HG03097 (cell line): ENCODE measurements at regions not wholly inside any gene's neighbourhood (a gene's known extent, or its start where the extent isn't known, plus 50 kb on each side); places are given as distances from the start of the nearest gene placed in this dataset.
"Not testable (repeated sequence)": the region's sequence is repeated elsewhere in the genome, so short reads cannot be mapped to it uniquely, and the experiment has no call there.

Source experiments
- ATAC-seq: cut with Tn5 transposase; IDR thresholded peaks from one replicate; pipeline ENCODE4 v1.9.1; 2021; ENCODE audit not compliant: unreplicated experiment, low FRiP score

DNA sequence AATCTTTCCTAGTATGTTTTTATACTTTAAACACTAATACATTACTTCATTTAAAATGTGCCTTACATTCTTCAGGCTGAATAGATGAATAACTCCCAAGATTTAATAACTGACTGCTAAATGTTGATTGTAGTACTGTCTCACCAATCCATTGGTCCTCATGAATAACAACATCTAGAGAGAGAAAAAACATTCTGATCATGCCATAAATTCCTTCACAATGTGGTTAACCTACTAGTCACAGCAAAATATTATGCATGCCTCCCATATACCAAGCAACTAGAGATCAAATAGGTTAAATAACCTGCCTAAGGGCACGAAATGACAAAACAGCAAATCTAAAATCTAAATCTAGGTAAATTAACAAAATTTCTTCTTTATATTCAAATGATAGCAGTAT, 66.2 kb downstream of the SYT15 start:
- ATAC-seq, result not testable (repeated sequence)

DNA sequence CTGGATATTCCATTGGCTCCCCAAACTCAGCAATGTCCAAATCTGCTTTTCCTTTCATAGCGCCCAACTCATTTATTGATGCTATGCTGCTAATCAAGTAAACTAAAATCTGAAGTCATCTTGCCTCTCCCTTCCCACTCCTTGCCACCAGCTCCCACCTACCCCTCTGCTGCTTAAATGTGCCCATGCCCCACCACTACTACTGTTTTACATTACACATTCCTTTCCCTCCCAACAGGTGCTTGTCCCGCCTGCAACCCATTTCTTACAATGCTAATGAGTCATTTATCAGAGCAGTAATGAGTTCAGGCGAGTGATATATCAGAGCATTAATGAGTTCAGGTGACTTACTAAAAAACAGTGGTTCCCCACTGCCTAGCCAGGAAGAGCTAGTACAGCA, 67.2 kb downstream of the SYT15 start:
- ATAC-seq, result not testable (repeated sequence)

- not testable (repeated sequence) for ATAC-seq
These were observed 72.0 kb downstream of the SYT15 start for GRCh38 chr10:46650967-46651366.

DNA sequence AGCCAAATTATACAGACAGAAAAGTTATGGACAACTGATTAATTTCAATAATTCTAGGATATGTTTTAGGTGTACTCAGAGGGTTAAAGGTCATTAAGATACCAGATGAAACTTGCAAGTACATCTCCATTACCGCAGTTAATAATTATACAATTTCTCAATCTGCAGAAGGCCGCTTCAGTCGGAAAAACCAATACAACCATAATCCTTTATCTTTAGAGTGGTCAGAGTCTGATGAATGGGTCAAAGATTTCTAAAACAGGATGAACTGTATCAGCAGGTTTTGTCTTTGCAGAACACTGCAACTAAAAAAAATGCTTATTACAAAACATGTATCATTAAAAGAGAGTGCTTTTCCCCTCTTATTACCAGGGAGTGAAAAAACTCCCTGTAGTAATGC, 78.5 kb downstream of the SYT15 start:
- ATAC-seq, result not testable (repeated sequence)

DNA sequence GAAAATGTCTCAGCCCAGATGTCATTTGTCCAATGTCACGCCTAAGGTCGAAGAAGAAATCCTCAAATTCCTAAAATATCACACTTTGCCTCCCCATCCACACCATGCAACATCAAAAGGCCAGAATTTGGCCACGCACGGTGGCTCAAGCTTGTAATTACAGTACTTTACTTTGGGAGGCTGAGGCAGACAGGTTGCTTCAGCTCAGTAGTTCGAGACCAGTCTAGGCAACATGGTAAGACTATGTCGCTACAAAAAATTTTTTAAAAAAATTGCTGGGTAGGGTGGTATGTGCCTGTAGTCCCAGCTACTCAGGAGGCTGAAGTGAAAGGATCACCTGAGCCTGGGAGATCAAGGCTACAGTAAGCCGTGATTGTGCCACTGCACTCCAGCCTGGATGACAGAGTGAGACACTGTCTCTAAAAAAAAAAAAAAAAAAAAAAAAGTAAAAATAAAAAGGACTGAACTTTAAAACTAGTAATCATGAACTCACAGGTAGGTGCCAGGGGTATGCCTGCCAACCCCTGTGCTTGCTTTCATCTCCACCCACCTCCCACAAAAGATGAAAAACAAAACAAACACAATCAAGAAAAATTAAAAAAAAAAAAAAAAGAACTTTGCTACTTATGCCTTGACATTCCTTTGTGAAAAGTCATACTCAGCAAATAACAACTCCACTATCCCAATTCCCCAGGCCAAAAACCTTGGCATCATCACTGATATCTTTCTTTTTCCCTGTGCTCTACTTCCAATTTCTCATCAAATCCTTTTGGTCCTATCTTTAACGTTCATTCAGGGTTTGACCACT, 81.3 kb downstream of the SYT15 start:
- ATAC-seq, result not testable (repeated sequence)

DNA sequence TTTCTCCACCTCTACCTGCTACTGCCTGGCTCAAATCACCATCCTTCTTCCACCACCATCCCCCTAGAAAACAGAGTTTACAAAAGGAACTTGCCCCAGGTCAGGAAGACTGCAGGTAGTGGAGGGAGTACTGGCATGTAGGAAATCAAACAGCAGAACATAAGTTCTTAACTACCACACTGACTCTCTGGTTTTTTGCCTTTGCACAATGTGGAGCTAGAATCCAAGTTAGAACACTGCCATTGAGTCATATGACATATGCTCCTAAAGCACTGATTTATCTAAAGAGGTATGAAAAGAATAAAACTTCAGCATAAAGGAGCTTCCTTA, 81.9 kb downstream of the SYT15 start:
- not testable (repeated sequence) for ATAC-seq

- not testable (repeated sequence) for ATAC-seq
These were observed 86.6 kb downstream of the SYT15 start for GRCh38 chr10:46665536-46665935.

DNA sequence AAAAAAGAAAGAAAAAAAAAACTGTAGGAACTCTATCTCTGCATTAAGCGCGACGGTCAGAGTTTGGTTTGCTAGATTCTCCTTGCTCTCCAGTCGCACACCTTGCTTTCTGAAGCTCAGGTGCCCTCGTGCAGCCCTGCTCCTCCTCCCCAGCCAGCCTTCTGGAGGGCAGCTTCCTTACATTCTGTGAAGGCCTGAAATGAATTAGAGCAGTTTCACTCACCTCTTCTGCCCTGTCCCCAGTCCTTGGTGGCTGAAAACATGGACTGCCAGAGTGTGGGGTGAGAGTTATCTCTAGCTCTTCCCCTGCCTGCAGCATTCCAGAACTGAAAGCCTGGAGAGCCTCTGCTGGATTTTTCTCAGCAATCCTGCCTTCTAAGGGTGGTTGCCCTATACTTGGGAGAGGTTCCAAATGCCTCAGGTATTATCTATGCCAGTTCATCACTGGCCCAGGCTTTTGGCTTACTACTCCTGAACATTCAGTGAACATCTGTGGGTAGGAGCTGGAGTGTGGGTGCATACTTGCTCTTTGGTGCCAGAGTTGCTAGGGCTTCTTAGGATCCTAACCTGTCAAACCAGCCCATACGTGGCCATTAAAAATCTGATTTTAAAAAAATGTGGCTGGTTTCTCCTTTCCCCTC, 89.5 kb downstream of the SYT15 start:
- ATAC-seq, result not testable (repeated sequence)

DNA sequence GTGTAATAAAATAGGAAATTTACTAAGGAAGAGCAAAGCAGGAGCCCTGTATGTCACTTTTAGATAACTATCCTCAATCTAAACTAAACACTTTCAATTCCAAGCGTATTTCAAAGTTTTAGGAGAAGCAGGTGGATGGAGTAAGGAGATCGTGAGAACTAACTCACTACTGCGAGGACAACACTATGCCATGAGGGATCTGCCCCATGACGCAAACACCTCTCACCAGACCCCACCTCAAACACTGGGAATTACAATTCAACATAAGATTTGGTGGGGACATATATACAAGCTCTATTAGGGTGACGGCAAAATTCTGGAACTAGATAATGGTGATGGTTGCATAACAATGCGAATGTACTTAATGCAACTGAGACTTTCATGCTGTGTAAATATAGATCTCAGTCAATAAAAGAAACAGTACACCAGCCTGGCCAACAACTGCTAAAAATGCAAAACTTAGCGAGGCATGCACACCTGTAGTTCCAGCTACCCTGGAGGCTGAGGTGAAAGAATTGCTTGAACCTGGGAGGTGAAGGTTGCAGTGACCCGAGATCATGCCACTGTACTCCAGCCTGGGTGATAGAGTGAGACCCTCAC, 99.0 kb downstream of the SYT15 start:
- ATAC-seq, result not testable (repeated sequence)

GRCh38 chr10:46691397-46691796, 112.5 kb downstream of the SYT15 start:
- ATAC-seq, result not testable (repeated sequence)

- not testable (repeated sequence) for ATAC-seq
These were observed 114.3 kb downstream of the SYT15 start for GRCh38 chr10:46693218-46693617.

GRCh38 chr10:46717264-46717663, 138.3 kb downstream of the SYT15 start:
- ATAC-seq, result not testable (repeated sequence)

GRCh38 chr10:46718014-46718413, 139.1 kb downstream of the SYT15 start:
- ATAC-seq, result not testable (repeated sequence)

DNA sequence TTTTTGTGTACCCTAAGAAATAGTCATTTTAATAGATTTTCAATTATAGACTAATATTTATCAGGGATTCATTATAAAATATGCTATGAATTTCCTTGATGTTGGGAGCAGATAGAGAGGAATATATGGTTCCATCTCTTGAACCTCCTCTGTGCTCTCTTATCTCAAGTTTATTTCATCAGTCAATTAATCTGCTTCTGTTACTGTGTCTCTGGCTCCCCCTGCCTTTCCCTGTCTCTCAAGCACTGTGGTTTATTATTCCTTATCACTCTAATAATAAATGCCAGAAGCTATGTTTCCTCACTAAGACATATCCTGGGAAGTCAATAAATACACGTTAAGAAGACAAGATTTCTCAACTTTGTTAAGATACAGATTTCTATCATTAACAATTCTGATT, 141.5 kb downstream of the SYT15 start:
- ATAC-seq, result not testable (repeated sequence)

GRCh38 chr10:46720811-46721518, 142.0 kb downstream of the SYT15 start:
- ATAC-seq, result not testable (repeated sequence)

DNA sequence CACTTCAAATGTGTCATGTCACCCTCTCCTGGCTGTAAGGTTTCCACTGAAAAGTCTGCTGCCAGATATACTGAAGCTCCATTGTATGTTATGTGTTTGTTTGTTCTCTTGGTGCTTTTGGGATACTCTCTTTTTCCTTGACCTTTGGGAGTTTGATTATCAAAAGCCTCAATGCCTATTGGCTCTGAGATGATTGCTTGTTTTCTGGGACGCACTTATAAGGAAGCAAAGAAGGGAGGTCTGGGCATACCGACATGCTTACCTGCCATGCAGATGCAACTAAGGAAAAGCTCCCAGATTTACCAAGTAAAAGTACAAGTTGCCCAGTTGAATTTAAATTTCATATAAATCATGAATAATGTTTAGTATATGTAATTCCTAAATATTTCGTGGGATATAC, 145.3 kb downstream of the SYT15 start:
- ATAC-seq, result not testable (repeated sequence)

DNA sequence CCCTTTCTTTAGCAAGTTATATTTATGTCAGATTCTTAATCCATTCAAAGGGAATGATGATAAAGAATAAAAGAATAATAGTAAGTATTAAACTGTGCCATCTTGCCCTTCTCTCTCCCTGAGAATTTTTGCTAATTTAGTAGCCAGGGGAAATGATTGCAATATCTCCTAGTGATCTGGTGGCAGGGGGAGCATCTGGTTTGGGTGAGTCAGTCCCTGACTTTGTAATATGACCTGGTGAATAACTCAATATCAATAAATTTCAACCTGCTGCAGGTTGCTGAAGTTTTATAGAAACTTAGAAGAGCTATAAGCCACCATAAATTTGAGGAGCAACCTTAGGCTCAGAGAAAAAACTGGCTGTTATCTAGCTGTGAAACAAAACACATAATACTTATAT, 149.4 kb downstream of the SYT15 start:
- ATAC-seq, result not testable (repeated sequence)

GRCh38 chr10:46730729-46731128, 151.8 kb downstream of the SYT15 start:
- not testable (repeated sequence) for ATAC-seq

DNA sequence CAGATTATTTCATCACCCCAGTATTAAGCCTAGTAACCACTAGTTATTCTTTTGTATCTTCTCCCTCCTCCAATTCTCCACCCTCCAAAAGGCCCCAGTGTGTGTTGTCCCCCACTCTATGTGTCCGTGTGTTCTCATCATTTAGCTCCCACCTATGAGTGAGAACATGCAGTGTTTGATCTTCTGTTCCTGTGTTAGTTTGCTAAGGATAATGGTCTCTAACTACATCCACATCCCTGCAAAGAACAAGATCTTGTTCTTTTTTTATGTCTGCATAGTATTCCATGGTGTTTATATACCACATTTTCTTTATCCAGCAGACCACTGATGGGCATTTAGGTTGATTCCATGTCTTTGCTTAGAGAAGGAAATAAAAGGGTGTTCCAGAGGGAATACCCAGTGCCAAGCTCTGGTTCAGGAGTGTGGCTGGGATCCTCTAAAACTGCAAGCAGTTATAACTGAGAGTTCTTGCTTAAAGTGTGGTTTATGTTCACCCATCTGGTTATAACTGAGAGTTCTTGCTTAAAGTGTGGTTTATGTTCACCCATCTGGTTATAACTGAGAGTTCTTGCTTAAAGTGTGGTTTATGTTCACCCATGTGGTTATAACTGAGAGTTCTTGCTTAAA, 154.8 kb downstream of the SYT15 start:
- ATAC-seq, result not testable (repeated sequence)

- ATAC-seq, result not testable (repeated sequence)
These were observed 155.3 kb downstream of the SYT15 start for GRCh38 chr10:46734262-46734642.

DNA sequence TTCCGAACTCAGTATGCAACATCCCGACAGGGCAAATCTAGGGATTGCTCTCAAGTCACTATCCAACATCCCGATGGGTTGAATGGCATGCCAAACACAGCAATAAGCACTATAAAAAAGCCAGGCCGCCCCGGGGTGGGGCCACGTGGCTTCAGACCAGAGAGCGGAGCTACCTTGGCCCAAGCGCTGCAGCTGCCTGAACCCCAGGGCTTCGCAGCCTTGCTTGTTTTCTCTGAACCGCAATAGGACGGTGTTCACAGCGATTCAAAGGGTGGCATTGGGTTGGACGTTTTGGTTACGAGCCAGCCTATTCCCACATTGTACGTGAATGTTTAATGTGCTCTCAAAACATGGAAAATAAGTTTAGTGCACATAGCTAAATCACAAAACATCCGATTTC, 161.0 kb downstream of the SYT15 start:
- ATAC-seq, result not testable (repeated sequence)
